HG03103 (cell line): ENCODE measurements at regions not wholly inside any gene's neighbourhood (a gene's known extent, or its start where the extent isn't known, plus 50 kb on each side); places are given as distances from the start of the nearest gene placed in this dataset.

Source experiments
- ATAC-seq: cut with Tn5 transposase; IDR thresholded peaks from one replicate; pipeline ENCODE4 v1.9.1; 2021; ENCODE audit warnings: low read depth; ENCODE audit not compliant: unreplicated experiment

DNA sequence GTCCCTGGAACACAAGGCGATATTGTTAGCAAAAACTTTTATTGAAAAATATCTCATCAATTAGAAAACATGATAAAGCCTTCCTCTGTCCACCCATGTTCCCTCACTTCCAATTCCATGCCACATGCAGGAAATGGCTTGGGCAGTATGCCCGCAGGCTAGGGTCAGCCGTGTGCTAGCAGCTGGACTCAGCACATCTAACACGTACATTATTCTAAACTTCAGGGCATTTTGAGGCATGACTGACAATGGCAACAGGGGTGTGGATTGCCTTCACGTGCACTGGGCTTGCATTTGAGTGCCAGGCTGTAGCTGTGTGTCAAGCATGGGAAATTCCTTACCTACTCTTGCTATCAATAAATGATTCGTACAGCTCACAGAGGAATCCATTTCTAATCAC is 642.1 kb downstream of the INHBA start:
- ATAC-seq: no peak

DNA sequence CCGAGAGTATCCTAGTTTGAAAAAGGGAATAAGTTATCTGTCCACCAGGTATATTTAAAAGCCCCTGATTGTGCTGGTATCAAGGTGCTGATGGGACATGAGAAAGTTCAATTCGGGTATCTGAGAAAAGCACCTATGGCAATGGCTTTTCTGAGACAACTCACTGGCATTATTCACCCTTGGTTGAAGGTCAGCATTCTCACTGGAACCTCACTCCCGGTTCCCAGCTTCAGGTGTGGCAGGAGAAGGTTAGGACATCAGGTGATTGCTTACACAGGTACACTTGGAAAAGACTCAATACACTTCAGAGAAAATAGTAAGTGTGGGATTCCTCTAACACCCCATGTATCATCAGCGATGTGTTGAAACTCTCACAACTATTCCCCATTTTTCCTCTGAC is 643.1 kb downstream of the INHBA start:
- ATAC-seq: no peak

DNA sequence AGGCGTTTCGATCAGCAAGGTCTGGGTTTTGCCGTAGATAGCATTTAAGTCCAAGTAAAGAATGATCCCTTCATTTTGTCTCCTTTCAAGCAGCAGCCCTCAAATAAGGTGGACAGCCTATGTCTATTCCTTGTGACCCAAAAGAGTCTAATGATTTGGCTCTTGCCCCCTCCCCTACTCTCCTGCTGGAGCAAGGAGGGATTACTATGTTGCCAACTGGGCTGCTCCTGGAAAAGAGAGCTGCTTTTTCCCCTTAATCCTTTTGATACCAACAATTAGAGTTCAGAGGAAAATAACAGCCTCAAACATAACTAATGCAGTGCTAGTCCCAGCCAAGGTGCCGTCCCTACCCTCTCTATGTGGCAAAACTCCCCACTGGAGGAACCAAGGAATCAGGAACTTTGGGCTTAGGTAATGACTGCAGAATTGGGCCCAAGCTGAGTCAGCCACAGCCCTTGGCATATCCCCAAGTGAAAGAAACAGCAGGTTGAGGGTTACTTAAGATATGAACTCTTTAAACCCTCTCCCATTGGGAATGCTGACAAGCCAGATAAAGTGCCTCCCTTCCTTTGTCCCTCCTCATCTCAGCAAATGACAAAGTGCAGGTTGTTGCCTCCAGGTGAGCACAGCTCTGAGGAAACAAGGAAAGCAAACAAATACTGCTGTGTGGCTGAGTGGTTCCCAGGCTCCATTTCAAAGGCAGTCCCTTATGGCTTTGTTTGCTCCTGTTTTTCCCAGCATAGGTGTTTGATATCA is 643.7 kb downstream of the INHBA start:
- no peak for ATAC-seq

DNA sequence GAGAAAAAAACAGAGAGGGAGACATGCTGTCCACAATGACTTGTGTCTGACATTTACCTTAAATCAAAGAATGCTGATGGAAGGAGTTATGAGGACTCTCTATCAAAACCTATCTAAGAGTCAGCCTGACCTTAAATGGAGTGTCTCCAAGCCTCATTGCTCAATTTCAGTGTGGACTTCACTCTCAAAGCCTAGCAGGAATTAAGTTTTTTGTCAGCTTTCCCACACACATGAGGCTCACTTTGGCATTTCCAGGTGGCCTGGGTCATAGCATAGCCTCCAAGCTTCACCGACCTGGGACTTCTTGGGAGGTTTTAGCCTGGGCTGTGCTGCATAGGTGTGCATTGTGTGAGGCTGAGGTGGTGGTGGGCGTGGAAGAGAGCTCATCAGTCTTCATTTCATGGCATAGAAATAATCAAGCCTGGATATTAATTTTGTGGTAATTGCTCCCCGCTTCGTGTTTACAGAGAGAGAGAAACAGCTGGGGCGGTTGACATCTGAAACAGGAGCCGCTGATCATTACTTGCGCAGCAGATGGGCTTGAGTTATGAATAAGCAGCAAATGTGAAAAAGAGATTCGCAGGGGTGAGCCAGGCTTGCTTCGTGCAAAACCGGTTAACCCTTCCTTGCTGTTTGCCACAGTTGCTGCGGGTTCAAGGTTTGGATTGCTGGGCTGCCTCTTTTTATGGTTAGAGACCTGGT is 647.8 kb downstream of the INHBA start:
- ATAC-seq: no peak

DNA sequence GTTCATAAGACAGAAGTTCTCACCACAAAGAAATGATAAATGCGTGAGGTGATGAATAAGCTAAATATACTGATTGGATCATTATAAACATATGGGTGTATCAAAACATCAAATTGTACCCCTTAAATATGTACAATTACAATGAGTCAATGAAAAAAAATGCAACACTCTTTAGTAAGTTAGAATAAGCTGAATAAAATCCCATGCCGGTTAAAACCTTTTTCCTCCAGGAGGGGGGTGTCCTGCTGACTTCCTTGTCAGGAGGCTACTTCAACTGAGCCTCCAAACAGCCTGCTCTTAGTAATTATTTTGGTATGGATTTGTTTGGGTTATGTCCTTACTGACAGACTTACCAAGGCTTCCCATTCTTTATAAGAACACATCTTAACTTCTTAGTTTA is 649.1 kb downstream of the INHBA start:
- ATAC-seq: no peak

DNA sequence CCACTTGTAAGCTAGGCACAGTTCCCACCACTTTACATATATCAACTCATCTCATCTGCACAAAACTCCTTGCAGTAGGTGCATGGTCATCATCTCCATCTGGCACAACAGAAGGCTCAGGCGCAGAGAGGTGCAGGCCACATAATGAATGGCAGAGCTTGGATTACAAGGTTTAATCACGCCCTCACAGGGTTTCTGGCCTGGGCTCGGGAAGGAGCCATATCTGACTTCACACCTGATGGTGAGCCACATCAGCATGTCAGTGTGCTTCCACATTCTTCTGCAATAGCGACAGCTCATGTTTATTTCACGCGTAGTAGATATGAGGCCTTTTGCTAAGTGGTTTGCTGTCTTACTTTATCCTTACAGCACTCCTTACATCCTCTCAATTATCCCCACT is 650.2 kb downstream of the INHBA start:
- ATAC-seq: no peak

DNA sequence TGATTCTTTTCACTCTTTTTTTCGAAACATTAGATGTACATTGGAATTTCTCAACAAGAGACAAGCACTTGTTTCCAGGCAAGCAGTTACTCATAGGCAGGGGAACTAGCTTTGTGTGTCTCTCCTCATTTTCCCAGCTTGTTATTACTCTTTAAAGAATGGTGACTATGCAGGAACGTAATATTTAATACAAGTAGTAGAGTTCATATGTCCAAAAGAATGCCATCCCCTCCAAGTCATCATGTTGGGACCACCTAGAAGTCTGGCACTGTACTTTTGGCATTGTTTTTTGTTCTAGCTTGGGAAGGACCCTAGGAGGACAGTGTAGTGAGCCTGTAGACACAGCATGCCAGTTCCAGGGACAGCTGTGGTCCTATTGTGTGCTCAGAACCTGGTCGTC is 650.7 kb downstream of the INHBA start:
- ATAC-seq: no peak

DNA sequence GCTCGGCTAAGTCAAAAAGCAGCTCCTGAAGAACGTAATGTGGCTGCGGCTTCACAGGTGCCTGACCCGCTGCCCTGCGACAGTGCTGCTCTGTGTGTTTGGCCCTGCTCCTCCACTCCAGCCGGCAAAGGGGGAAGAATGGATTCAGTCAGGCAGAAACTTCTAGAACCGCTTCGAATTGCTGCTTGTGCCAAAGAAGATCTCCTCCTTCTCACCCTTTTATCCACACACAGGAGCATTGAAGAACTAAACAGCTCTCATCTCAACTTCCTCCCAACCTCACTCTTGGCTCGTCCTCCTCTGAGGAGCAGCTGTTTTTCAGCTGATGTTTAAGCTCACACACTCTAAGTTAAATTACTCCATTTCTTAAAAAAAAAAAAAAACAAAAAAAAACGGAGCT is 651.4 kb downstream of the INHBA start:
- no peak for ATAC-seq

DNA sequence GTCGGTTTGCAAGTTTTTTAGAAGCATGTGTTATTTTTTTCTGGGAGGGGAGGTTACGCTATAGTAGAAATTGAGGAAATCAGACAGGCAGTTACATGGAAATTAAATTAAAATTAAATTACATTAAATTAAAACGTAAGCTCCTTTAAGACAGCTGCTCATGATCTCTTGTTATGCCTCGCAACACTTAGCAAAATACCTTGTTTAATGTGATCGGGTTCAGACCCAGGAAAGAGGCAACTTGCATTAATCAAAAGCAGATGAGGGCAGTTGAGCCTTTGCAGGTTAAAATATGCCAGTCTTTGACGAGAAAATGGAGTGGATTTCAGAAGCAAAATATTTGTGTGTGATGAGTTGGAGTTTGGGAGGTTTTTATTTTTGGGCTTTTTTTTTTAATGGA is 651.8 kb downstream of the INHBA start:
- ATAC-seq: no peak

DNA sequence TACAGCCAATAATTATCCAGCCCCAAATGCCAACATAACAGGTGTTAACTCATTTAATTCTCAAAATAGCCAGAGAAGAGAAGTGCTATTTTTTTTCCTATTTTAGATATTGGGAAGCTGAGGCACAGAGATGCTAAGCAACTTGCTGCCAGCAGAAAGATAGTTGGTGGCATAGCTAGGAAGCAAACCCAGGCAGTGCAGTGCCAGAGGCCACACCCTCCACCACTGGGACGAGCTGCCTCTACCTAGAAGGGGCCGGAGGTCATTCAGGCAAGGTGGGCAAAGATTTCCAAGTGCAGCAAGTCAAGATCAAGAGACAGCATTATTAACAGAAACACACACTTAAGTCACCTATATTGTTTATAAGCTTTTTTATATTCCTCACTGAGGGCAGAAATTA is 654.1 kb downstream of the INHBA start:
- no peak for ATAC-seq

DNA sequence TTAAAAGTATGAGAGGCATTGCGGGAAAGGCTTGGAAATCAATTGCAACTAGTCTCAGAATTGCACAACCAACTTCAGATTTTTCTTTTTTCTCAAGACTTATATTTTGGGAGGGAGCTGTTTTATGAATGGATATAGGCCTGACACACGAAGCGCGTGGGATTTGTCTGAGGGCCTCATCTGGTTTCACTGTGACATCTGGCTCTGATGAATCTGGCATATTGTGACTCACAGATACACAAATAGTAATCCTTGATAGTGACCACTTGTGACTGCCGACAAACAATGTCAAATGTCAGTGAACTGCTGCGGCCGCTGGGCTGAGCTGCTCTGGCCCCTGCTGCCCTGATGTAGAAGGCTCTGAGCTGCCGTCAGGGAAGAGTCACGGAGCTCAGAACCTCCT is 655.1 kb downstream of the INHBA start:
- no peak for ATAC-seq

DNA sequence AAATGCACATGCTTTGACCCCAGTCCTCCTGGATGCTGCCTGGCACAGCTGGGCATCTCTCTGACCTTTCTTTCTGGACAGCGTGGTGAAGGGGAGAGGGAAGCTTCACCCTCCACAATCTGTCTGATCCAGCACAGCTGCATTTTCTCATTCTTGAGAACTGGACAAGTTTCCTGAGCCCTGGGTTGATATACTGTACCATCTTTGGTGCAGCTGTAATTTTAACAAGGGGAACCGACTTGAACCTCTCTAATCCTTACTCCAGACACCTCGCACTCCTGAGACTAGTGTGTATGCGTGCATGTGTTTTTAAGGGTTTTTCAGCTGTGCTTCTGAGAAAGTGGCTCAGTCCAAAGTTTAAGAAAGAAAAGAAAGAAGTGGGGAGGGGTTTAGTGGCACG is 655.7 kb downstream of the INHBA start:
- no peak for ATAC-seq

DNA sequence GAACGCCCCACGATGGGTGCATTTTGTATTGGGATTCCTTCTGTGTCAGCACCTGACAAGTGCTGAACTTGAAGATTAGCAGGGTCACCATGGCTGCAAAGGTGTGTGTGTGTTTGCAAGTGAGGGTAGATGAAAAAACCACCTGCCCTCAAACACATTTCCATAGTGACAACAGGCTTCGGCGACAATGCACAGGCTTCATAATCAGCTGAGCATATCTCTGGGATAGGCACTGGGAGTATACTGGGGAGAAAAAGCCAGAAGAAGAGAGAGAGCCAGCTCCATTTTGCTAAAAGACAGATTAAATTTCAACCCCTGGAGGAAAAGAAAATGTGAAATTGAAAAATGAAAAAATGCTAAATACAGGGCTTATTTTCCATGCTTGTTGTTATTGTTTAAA is 656.1 kb downstream of the INHBA start:
- ATAC-seq: no peak

DNA sequence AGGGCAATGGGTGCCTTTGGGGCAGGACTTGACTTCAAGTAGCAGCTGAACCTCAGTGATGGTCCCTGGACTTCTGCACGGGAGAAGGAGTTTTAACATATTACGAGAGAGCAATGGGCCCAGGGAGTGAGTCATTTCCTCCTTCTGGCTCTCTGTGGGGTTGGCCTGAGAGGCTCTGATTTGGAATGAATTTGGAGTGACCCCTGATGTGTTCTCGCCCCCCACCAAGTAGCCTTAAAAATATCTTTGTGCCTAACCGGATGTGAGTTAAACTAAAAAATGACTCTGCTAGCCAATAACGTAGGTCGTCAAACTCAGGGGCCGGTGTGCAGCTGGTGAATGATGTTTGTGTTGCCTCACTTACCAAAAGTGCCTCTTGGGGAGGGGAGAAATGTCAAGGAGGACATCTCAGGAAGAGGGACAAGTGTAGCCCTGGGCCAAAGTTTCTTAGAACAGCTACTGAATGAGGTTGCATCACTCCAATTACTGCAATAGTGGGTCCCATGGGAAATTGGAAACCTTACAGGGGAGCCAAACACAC is 656.6 kb downstream of the INHBA start:
- no peak for ATAC-seq

DNA sequence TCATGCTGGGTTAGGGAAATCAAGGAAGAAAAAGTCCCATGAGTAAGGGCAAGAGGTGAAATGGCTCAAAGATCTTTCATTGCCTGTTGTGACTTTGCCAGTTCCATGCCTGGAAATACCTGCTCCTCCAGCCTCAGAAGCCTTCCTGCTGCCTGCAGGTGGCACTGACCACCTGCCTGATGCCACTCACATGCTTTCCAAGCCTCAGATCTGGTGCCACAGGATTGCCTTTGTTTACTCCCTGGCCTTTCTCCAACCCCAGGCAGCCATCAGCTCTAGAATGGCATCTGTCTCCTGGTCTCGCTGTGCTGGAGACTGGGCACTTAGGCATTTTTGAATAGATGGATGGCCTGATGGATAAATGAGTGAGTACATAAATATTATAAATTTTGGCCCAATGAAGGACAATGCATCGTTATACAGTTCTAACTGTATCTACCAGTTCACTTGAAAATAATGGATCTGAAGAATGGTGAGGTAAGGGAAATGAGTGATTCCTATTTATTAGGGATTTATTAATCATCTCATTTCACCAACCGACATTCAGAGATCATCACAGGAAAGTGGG is 657.2 kb downstream of the INHBA start:
- no peak for ATAC-seq

DNA sequence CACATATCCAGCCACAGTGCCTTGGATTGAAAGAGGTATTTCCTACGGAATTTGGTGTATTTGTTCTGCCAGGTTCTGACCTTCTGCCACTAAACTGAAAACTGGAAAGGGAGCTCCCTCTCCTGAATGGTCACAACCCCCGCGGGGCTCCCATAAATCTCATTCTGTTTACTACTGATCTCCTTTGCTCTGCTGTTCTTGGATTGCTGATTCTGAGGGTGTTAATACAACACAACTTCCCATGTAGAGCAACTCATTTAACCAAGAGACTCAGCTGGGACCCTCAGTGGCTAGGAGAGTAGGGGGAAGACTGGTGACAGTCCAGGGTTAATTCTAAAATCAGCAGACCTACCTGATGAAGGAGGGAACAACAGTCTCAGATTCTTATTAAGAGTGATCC is 662.9 kb downstream of the INHBA start:
- ATAC-seq: no peak

DNA sequence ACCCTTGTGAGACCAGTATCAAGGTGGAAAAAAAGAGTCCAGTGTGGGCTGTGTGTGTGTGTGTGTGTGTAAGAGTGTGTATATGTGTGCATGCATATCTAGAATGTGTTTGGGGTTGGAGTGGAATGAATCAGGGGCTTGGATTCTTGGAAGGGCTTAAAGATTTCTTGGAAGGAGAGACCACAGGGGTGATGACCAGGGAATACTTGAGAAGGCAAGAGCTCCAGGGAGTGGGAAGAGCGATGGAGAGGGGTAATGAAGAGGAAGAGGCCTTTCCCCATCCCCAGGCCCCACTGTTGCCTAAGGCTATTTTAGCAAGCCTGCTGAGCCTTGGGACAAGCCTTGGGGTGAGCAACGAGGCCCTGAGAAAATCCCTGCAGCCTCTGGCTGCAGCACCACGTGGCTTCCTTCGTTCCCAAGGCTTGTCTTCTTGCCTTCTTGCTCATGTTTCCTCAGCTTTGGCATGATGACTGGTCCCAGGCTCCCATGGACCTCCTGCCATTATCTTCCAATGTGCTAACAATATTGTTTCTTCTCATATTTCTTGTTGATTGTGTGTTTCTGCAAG is 663.4 kb downstream of the INHBA start:
- ATAC-seq: no peak

DNA sequence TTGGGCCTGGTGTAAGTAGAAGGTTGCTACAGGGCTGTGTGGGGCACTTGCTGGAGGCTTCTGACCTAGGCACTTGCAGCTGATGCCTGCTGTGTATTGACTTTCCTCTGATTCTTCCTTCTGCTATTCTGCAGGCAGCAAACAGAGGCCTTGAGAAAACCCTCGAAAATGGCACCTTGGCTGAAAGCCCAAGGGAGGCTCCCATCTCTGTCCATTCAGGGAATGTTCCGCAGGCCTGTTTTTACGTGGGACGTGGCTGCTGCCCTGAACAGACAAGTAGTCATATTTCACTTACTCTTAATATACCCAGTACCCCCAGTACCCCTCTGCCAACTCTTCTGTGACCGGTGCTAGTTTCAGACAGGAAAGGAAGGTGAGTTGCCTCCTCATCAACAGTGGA is 664.7 kb downstream of the INHBA start:
- no peak for ATAC-seq

DNA sequence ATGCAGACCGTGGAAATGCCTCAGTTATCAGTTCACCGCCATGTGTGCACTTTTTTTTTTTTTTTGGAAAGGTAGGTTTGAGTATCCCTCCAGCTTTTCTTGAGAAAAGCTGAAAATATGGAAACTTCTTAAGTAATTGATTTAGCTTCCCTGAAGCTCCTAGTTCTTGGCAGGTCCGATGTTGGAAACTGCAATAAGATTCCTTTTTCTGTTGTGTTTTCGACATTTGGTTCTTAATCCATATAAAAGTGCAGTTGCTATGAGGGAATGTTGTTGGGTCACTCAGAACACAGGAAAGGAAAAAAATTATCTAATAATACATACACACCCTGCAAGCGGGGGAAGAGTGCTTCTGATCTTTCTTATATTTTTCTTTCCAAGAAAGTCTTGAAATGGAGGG is 665.2 kb downstream of the INHBA start:
- ATAC-seq: no peak

DNA sequence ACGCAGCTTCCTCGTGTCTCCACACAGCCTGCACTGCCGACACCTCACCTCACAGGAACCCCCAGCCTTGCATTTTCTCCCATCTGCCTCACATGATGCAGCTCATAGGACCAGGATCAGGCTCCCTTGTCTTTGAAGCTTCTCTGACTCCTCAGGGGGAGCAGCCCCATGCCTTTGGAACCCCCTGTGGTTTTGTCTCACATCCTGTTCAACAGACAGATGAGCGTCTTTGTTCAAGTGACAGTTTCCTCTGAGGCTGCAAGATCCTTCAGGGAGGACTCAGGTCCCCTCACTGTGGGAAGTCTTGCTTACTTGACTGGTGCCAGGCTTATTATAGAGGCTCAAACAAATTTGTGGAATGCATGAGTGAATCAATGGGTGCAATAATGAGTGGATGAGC is 667.1 kb downstream of the INHBA start:
- no peak for ATAC-seq

DNA sequence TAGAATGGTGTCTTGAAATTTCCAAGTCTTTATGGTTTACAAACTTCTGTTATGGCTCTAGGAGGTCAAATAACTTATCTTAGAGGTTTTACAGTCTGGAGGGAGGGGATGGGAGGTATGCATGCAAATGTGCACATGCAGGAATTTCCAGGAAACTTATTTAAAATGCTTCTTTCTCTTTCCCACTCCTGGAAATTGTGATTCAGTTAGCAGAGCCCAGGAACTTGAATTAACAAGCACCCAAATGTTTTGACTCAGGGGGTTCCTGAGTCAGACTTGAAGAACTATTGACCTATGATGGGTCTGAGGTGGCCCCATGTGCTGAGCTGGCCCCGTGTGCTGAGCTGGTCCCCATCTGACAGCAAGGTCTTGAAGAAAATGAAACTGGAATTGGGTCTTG is 669.4 kb downstream of the INHBA start:
- no peak for ATAC-seq

DNA sequence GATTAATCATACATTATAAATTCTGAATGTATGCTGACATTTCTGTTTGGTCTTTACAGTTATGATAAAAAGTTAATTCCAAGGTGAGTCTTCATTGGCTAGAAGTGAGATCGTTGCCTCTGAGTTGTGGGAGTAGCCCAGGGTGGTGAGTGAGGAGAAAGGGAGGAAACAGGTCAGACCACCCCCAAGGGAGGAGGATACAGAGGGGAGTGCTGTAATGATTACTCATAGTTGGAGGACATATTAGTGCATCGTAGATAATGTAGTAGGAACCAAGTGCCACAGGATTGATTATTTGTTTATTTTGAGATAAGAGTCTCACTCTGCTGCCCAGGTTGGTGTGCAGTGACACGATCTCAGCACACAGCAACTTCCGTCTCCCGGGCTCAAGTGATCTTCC is 672.2 kb downstream of the INHBA start:
- no peak for ATAC-seq
